Endothelial cell of umbilical vein (primary cell): ENCODE measurements at regions not wholly inside any gene's neighbourhood (a gene's known extent, or its start where the extent isn't known, plus 50 kb on each side); places are given as distances from the start of the nearest gene placed in this dataset.

Source experiments
- BruUV-seq: library from RNA; stranded (reverse); fragments of 400-500 nt; replicated peaks from 2 replicates; lab custom pipeline; 2021; lab: Mats Ljungman, UMichigan
- CTCF ChIA-PET: fragments of 300-600, 350-600 bp; sonication (Branson Sonifier 250); formaldehyde crosslinking; loops from one replicate; lab custom pipeline; 2021; ENCODE audit warnings: antibody characterized with exemption, inconsistent platforms; lab: Charles Lee
- POLR2A ChIA-PET: fragments of 300-600, 350-600 bp; sonication (Branson Sonifier 250); formaldehyde crosslinking; loops from one replicate; lab custom pipeline; 2021; ENCODE audit warnings: antibody characterized with exemption, inconsistent platforms; lab: Charles Lee
- DNase-seq: peaks from one replicate; pipeline ENCODE4 v3.0.0-alpha.2; 2011; ENCODE audit warnings: low read depth, low spot score
- FAIRE-seq: peaks from 2 replicates; lab custom pipeline; 2011; peaks lifted over from hg19 to GRCh38; lab: Jason Lieb, UNC
- H2AFZ ChIP-seq: 2 replicates; pipeline ENCODE4 v1.6.0; 2012; ENCODE audit warnings: low read depth, low read length, control low read depth, inconsistent platforms
- H3K27ac ChIP-seq: 2 replicates; pipeline ENCODE4 v1.5.1; 2011; ENCODE audit warnings: low read depth, mild to moderate bottlenecking, control low read depth, low read length, moderate library complexity; ENCODE audit not compliant: insufficient read depth
- H3K27me3 ChIP-seq, 2 experiments: 2 replicates each; pipeline versions ENCODE4 v1.6.0 to v1.6.1; 2011; ENCODE audit warnings: low read length in 2 of 2, mixed read lengths in 1 of 2; ENCODE audit not compliant: control insufficient read depth in 2 of 2, insufficient read depth in 2 of 2
- H3K36me3 ChIP-seq, 2 experiments: 2 replicates in 1 of 2; 3 replicates in 1 of 2; pipeline ENCODE4 v1.5.1; 2011; ENCODE audit warnings: low read length in 2 of 2, mild to moderate bottlenecking in 1 of 2, moderate library complexity in 1 of 2; ENCODE audit not compliant: control insufficient read depth in 2 of 2, insufficient read depth in 2 of 2; ENCODE audit errors: extremely low read depth in 1 of 2
- H3K4me1 ChIP-seq: 3 replicates; pipeline ENCODE4 v1.5.1; 2011; ENCODE audit warnings: mild to moderate bottlenecking, low read length; ENCODE audit not compliant: control insufficient read depth, insufficient read depth; ENCODE audit errors: extremely low read depth
- H3K4me2 ChIP-seq: 2 replicates; pipeline ENCODE4 v1.6.1; 2011; ENCODE audit warnings: low read length, control low read depth, mixed read lengths; ENCODE audit not compliant: insufficient read depth
- H3K4me3 ChIP-seq, 3 experiments: fragments of 200-600 bp in 1 of 3; sonication (generic), shearing (Covaris generic) in 1 of 3; replicated peaks in 1 of 3; 2 replicates each; pipeline ENCODE4 v1.5.1; 2011 to 2016; ENCODE audit warnings: control low read depth in 3 of 3, low read length in 3 of 3, mild to moderate bottlenecking in 2 of 3, inconsistent platforms in 1 of 3, low read depth in 1 of 3, moderate library complexity in 1 of 3; ENCODE audit not compliant: insufficient read depth in 1 of 3
- H3K79me2 ChIP-seq: 2 replicates; pipeline ENCODE4 v1.6.0; 2012; ENCODE audit warnings: low read length, inconsistent platforms; ENCODE audit not compliant: control insufficient read depth, insufficient read depth
- H3K9ac ChIP-seq: replicated peaks from 2 replicates; pipeline ENCODE3; 2011; ENCODE audit warnings: low read length, control low read depth; ENCODE audit not compliant: insufficient read depth; ENCODE audit errors: extremely low read depth
- H3K9me1 ChIP-seq: replicated peaks from 3 replicates; pipeline ENCODE4 v1.6.0; 2011; ENCODE audit warnings: mild to moderate bottlenecking, low read length; ENCODE audit not compliant: control insufficient read depth, insufficient read depth; ENCODE audit errors: extremely low read depth
- H3K9me3 ChIP-seq: replicated peaks from 2 replicates; pipeline ENCODE4 v1.5.1; 2012; ENCODE audit warnings: low read length, inconsistent platforms; ENCODE audit not compliant: control insufficient read depth, insufficient read depth
- H4K20me1 ChIP-seq: replicated peaks from 2 replicates; pipeline ENCODE3; 2011; ENCODE audit warnings: mild to moderate bottlenecking, low read length; ENCODE audit not compliant: control insufficient read depth, insufficient read depth; ENCODE audit errors: extremely low read depth
- CTCF ChIP-seq, 2 donors: IDR thresholded peaks; 1 replicate in 1 of 2; 2 replicates in 1 of 2; pipeline ENCODE4 v1.5.1; 2011; ENCODE audit warnings: low read length in 2 of 2, mild to moderate bottlenecking in 2 of 2, moderate library complexity in 2 of 2, control low read depth in 1 of 2, inconsistent platforms in 1 of 2, low read depth in 1 of 2; ENCODE audit not compliant: insufficient read depth in 1 of 2; ENCODE audit errors: extremely low read depth in 1 of 2
- EZH2 ChIP-seq: IDR thresholded peaks from 2 replicates; pipeline ENCODE4 v1.6.1; 2012; ENCODE audit warnings: borderline replicate concordance, low read depth, mild to moderate bottlenecking, moderate library complexity, low read length, inconsistent platforms; ENCODE audit not compliant: severe bottlenecking
- FOS ChIP-seq: IDR thresholded peaks from 2 replicates; pipeline ENCODE4 v1.6.1; 2011; ENCODE audit warnings: mild to moderate bottlenecking, low read length, moderate library complexity, borderline replicate concordance; ENCODE audit not compliant: insufficient read depth
- GATA2 ChIP-seq: IDR thresholded peaks from 2 replicates; pipeline ENCODE4 v1.7.0; 2011; ENCODE audit warnings: low read depth, mild to moderate bottlenecking, moderate library complexity, mixed read lengths, low read length; ENCODE audit not compliant: insufficient read length, insufficient read depth
- JUN ChIP-seq: IDR thresholded peaks from 2 replicates; pipeline ENCODE4 v1.6.1; 2011; ENCODE audit warnings: borderline replicate concordance, low read depth; ENCODE audit not compliant: insufficient read length, insufficient read depth
- MAX ChIP-seq: IDR thresholded peaks from 2 replicates; pipeline ENCODE4 v1.6.1; 2011; ENCODE audit not compliant: insufficient read depth, insufficient read length
- MYC ChIP-seq: IDR thresholded peaks from one replicate; pipeline ENCODE4 v1.6.1; 2011; ENCODE audit warnings: mild to moderate bottlenecking, low read depth, low read length
- POLR2A ChIP-seq: IDR thresholded peaks from 2 replicates; pipeline ENCODE4 v1.6.1; 2012; ENCODE audit warnings: low read depth, mild to moderate bottlenecking, control low read depth, low read length
- POLR2AphosphoS5 ChIP-seq: IDR thresholded peaks from 2 replicates; pipeline ENCODE4 v1.6.1; 2012; ENCODE audit warnings: low read depth, mild to moderate bottlenecking, control low read depth, low read length, moderate library complexity; ENCODE audit not compliant: insufficient read depth
- dilution Hi-C: fragments of 300-500 bp; cut with MboI; formaldehyde crosslinking; loops from one replicate; pipeline ENCODE4 v1.15.0; 2019; ENCODE audit warnings: low sequenced_read_pairs; ENCODE audit not compliant: extremely low pct_ligation_motif_present
- intact Hi-C: fragments of 100-400 bp; cut with micrococcal nuclease; formaldehyde crosslinking; loops from one replicate; pipeline ENCODE4 v1.10.0; 2022

- dilution Hi-C loops, result no loop called here
Measured at GRCh38 chr18:67276638-67277037, 239.9 kb downstream of the DSEL start.

More at GRCh38 chr18:67276638-67277037, 239.9 kb downstream of the DSEL start:
- no peak for DNase-seq
- Histone ChIP-seq H3K36me3 (no peaks in the 10 kb centered on the region), H3K9ac (no peak overlapping the region), H4K20me1 (no peaks in the 10 kb centered on the region), H3K4me1 (no peaks in the 10 kb centered on the region), H3K9me1 (no peaks in the 10 kb centered on the region), H3K4me2 (no peak overlapping the region), H3K79me2 (no peaks in the 10 kb centered on the region), H2AFZ (no peak overlapping the region), H3K4me3 (no peak overlapping the region), H3K27ac (no peak overlapping the region), H3K27me3 (no peaks in the 10 kb centered on the region), H3K9me3 (no peaks in the 10 kb centered on the region)
- CTCF ChIA-PET, result no interaction called here
- FAIRE-seq, result no peak
- intact Hi-C loops, result no loop called here
- BruUV-seq, result no TSS peak
- TF ChIP-seq POLR2AphosphoS5 (no peak), MAX (no peak), POLR2A (no peak), FOS (no peak), JUN (no peak), MYC (no peak), CTCF (IDR thresholded peaks at IDR 0.05; ENCODE audit: extremely low read depth in 1 of 2, insufficient read depth in 1 of 2, low read depth in 1 of 2, low read length in 2 of 2) (no peak), EZH2 (no peak), GATA2 (no peak)
- POLR2A ChIA-PET, result no interaction called here
